DOHH2 (cell line): ENCODE measurements at regions not wholly inside any gene's neighbourhood (a gene's known extent, or its start where the extent isn't known, plus 50 kb on each side); places are given as distances from the start of the nearest gene placed in this dataset.

Experiments used
- H3F3A ChIP-seq: fragments of 200-600 bp; sonication (generic), shearing (Covaris generic); 2 replicates; pipeline ENCODE4 v1.6.0; 2016; ENCODE audit warnings: antibody characterized with exemption, mild to moderate bottlenecking; ENCODE audit not compliant: control insufficient read depth, insufficient read depth
- H3K27ac ChIP-seq: fragments of 200-600 bp; sonication (generic); 2 replicates; pipeline ENCODE4 v1.5.1; 2014; ENCODE audit warnings: low read depth, mild to moderate bottlenecking, low read length, moderate library complexity
- H3K27me3 ChIP-seq: fragments of 200-600 bp; sonication (generic); 2 replicates; pipeline ENCODE4 v1.6.1; 2014; ENCODE audit warnings: mild to moderate bottlenecking, low read length, mixed read lengths; ENCODE audit not compliant: control insufficient read depth
- H3K36me3 ChIP-seq: fragments of 200-600 bp; sonication (generic); 2 replicates; pipeline ENCODE4 v1.6.1; 2014; ENCODE audit warnings: mild to moderate bottlenecking, low read length, moderate library complexity, mixed read lengths; ENCODE audit not compliant: control insufficient read depth
- H3K4me1 ChIP-seq: fragments of 200-600 bp; sonication (generic); 2 replicates; pipeline ENCODE4 v1.6.1; 2014; ENCODE audit warnings: mild to moderate bottlenecking, low read length, mixed read lengths; ENCODE audit not compliant: control insufficient read depth
- H3K4me2 ChIP-seq: fragments of 200-600 bp; sonication (generic); 2 replicates; pipeline ENCODE4 v1.6.0; 2014; ENCODE audit warnings: mild to moderate bottlenecking, low read length, moderate library complexity
- H3K4me3 ChIP-seq: fragments of 200-600 bp; sonication (generic); 2 replicates; pipeline ENCODE4 v1.5.1; 2014; ENCODE audit warnings: mild to moderate bottlenecking, low read length, mixed read lengths
- H3K79me2 ChIP-seq: fragments of 200-600 bp; sonication (generic); 2 replicates; pipeline ENCODE4 v1.6.1; 2014; ENCODE audit warnings: mild to moderate bottlenecking, low read length, mixed read lengths; ENCODE audit not compliant: control insufficient read depth
- H3K9me2 ChIP-seq: fragments of 200-600 bp; sonication (generic); replicated peaks from 2 replicates; pipeline ENCODE4 v1.6.1; 2014; ENCODE audit warnings: mild to moderate bottlenecking, low read length, mixed read lengths; ENCODE audit not compliant: control insufficient read depth
- H3K9me3 ChIP-seq: fragments of 200-600 bp; sonication (generic); 2 replicates; pipeline ENCODE4 v1.6.1; 2014; ENCODE audit warnings: antibody characterized with exemption, low read length, mixed read lengths; ENCODE audit not compliant: control insufficient read depth, insufficient read depth
- H4K20me1 ChIP-seq: fragments of 200-600 bp; sonication (generic); 2 replicates; pipeline ENCODE4 v1.6.0; 2014; ENCODE audit warnings: low read depth, mild to moderate bottlenecking, antibody characterized with exemption, low read length, moderate library complexity; ENCODE audit not compliant: control insufficient read depth, insufficient read depth
- EZH2phosphoT487 ChIP-seq: fragments of 200-600 bp; sonication (generic); IDR thresholded peaks from 2 replicates; pipeline ENCODE4 v1.6.1; 2017; ENCODE audit warnings: borderline replicate concordance, mild to moderate bottlenecking, antibody characterized with exemption, low read length, moderate library complexity, mixed read lengths
- TF ChIP-seq, protein P1 (sequence below): fragments of 200-600 bp; sonication (generic); IDR thresholded peaks from one replicate; pipeline ENCODE4 v1.5.1; 2014; ENCODE audit warnings: antibody characterized with exemption, mild to moderate bottlenecking, low read depth, low read length; ENCODE audit not compliant: poor library complexity, severe bottlenecking

DNA sequence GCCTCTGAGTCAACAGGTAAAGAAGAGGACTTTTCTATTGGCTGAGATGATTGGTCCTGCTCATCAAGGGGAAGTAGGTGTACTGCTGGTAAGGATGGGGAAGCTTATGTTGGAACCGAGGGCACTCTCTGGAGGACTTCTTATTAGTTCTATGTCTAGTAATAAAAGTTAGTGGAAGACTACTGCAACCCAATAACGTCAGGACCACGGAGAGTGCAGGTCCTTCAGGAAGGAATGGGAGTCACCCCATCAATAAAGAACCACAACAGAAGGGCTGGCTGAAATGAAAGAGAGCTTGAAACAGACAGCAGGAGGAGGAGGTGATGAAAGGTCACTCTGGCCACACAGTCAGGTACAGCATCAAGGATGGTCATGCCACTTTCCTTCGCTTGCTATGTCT lies 68.8 kb upstream of the PRR23E start:
- H3K79me2 ChIP-seq = no peaks in the 10 kb centered on the region
- no peaks in the 10 kb centered on the region for H3K4me1 ChIP-seq

DNA sequence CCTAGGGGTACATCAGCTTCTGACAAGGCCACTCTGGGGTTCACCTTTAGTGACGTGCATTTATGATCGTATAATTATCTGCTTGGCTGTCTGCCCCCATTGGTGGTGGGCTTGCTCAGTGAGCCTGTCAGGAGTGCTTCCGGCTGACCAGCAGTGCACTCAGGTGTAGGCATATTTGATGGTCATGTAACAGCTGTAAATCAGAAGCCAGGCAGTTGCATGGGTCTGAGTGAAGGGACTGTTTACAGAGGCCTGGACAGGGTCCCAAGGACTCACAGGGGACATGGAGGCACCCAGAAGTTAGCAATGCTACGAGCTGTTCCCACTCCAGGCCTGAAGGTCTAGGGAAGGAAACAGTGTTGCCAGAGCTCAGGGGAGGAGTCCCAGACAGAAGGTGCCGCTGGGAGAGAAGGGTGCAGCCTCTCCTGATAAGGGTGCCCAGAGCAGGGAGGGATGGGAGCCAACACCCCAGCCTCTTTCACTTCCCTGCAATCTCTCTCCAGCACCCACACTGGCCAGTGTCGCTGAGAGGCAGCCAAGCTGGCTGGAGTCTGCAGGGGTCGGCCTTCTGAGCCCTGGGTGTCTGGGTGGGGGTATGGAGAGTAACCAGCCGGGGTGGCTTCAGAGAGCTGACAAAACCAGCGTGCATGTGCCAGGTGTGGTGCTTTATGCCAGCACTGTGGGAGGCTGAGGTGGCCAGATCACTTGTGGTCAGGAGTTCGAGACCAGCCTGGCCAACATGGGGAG lies 61.3 kb upstream of the PRR23E start:
- Histone ChIP-seq H3K9me2 (no peaks in the 10 kb centered on the region), H3K4me3 (no peak overlapping the region), H3K9me3 (no peaks in the 10 kb centered on the region), H3K27ac (no peak overlapping the region), H3K36me3 (no peaks in the 10 kb centered on the region), H3K4me2 (no peak overlapping the region), H3F3A (no peaks in the 10 kb centered on the region), H4K20me1 (no peaks in the 10 kb centered on the region), H3K4me1 (no peaks in the 10 kb centered on the region), H3K79me2 (no peaks in the 10 kb centered on the region), H3K27me3 (0 out of 2 replicates have a peak, but pooled peaks cover 3% of the 10 kb centered on the region)
- no peak for TF ChIP-seq EZH2phosphoT487
- TF ChIP-seq, protein P1, sequence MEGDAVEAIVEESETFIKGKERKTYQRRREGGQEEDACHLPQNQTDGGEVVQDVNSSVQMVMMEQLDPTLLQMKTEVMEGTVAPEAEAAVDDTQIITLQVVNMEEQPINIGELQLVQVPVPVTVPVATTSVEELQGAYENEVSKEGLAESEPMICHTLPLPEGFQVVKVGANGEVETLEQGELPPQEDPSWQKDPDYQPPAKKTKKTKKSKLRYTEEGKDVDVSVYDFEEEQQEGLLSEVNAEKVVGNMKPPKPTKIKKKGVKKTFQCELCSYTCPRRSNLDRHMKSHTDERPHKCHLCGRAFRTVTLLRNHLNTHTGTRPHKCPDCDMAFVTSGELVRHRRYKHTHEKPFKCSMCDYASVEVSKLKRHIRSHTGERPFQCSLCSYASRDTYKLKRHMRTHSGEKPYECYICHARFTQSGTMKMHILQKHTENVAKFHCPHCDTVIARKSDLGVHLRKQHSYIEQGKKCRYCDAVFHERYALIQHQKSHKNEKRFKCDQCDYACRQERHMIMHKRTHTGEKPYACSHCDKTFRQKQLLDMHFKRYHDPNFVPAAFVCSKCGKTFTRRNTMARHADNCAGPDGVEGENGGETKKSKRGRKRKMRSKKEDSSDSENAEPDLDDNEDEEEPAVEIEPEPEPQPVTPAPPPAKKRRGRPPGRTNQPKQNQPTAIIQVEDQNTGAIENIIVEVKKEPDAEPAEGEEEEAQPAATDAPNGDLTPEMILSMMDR = no peak

More for the DNA sequence above, 68.8 kb upstream of the PRR23E start:
- no peak overlapping the region for H3K4me3 ChIP-seq
- H3F3A ChIP-seq = no peaks in the 10 kb centered on the region
- H3K4me2 ChIP-seq = no peak overlapping the region
- H4K20me1 ChIP-seq = no peaks in the 10 kb centered on the region
- no peak overlapping the region for H3K27ac ChIP-seq
- TF ChIP-seq EZH2phosphoT487 = no peak
- TF ChIP-seq, protein P1 = no peak
- 0 out of 2 replicates have a peak, but pooled peaks cover 3% of the 10 kb centered on the region for H3K27me3 ChIP-seq
- no peaks in the 10 kb centered on the region for H3K36me3 ChIP-seq
- no peaks in the 10 kb centered on the region for H3K9me2 ChIP-seq
- H3K9me3 ChIP-seq = no peaks in the 10 kb centered on the region

- Histone ChIP-seq H3K27me3 (no peaks in the 10 kb centered on the region), H3K9me2 (no peaks in the 10 kb centered on the region), H3K4me3 (no peak overlapping the region), H3K9me3 (no peaks in the 10 kb centered on the region), H3K79me2 (no peaks in the 10 kb centered on the region), H3K27ac (no peak overlapping the region), H3F3A (no peaks in the 10 kb centered on the region), H4K20me1 (no peaks in the 10 kb centered on the region), H3K36me3 (no peaks in the 10 kb centered on the region), H3K4me1 (no peaks in the 10 kb centered on the region), H3K4me2 (no peak overlapping the region)
- TF ChIP-seq EZH2phosphoT487 = no peak
Measured at GRCh38 chr3:127132876-127133275, 60.1 kb upstream of the PRR23E start.

- Histone ChIP-seq H3K9me3 (no peaks in the 10 kb centered on the region), H3K4me3 (no peak overlapping the region)
Measured at GRCh38 chr3:127133971-127134370, 59.0 kb upstream of the PRR23E start.

More at GRCh38 chr3:127133971-127134370, 59.0 kb upstream of the PRR23E start:
- H3F3A ChIP-seq = no peaks in the 10 kb centered on the region
- no peaks in the 10 kb centered on the region for H3K36me3 ChIP-seq
- H3K9me2 ChIP-seq = no peaks in the 10 kb centered on the region
- no peak overlapping the region for H3K27ac ChIP-seq
- H3K79me2 ChIP-seq = no peaks in the 10 kb centered on the region
- TF ChIP-seq, protein P1 = no peak
- TF ChIP-seq EZH2phosphoT487 = no peak
- H3K4me1 ChIP-seq = no peaks in the 10 kb centered on the region
- no peaks in the 10 kb centered on the region for H3K27me3 ChIP-seq
- no peaks in the 10 kb centered on the region for H4K20me1 ChIP-seq
- H3K4me2 ChIP-seq = no peak overlapping the region
